Central memory CD8-positive, alpha-beta T cell (primary cell): ENCODE measurements at regions not wholly inside any gene's neighbourhood (a gene's known extent, or its start where the extent isn't known, plus 50 kb on each side); places are given as distances from the start of the nearest gene placed in this dataset.

Source experiments
- ATAC-seq: fragments of 150-1000 bp; cut with Tn5 transposase; replicated peaks from 2 replicates; pipeline ENCODE4 v1.10.0; 2022; ENCODE audit warnings: mild to moderate bottlenecking, moderate FRiP score, moderate number of reproducible peaks; ENCODE audit not compliant: poor library complexity, severe bottlenecking; ENCODE audit errors: extremely low read depth
- DNase-seq, 2 donors: peaks; one replicate each; pipeline ENCODE4 v3.0.0; 2021; ENCODE audit warnings: low spot score in 2 of 2
- H3K27ac Mint-ChIP-seq: one replicate; pipeline ENCODE4 v1.8.0; 2022; ENCODE audit warnings: low read depth, mild to moderate bottlenecking, moderate library complexity, mixed read lengths
- H3K27me3 Mint-ChIP-seq: one replicate; pipeline ENCODE4 v1.8.0; 2022; ENCODE audit warnings: mixed read lengths
- H3K36me3 Mint-ChIP-seq: one replicate; pipeline ENCODE4 v1.8.0; 2022; ENCODE audit warnings: mild to moderate bottlenecking, moderate library complexity, mixed read lengths; ENCODE audit not compliant: insufficient read depth
- H3K4me1 Mint-ChIP-seq: one replicate; pipeline ENCODE4 v1.8.0; 2022; ENCODE audit warnings: mixed read lengths
- H3K4me3 Mint-ChIP-seq: one replicate; pipeline ENCODE4 v1.8.0; 2022; ENCODE audit warnings: mild to moderate bottlenecking, moderate library complexity, mixed read lengths
- H3K9me3 Mint-ChIP-seq: one replicate; pipeline ENCODE4 v1.8.0; 2022; ENCODE audit warnings: mixed read lengths

- ATAC-seq (no peak), DNase-seq (no peak)
- H3K36me3 Mint-ChIP-seq: no peaks in the 10 kb centered on the region
- peaks cover 5% of the 10 kb centered on the region for H3K9me3 Mint-ChIP-seq
- H3K27ac Mint-ChIP-seq: no peak overlapping the region
- no peak overlapping the region for H3K4me3 Mint-ChIP-seq
- no peaks in the 10 kb centered on the region for H3K4me1 Mint-ChIP-seq
- H3K27me3 Mint-ChIP-seq: no peaks in the 10 kb centered on the region
These were observed 682.2 kb upstream of the TSPY4 start for GRCh38 chrY:8655017-8655416.

GRCh38 chrY:8656101-8656500, 681.2 kb upstream of the TSPY4 start:
- no peaks in the 10 kb centered on the region for H3K36me3 Mint-ChIP-seq
- no peak overlapping the region for H3K27ac Mint-ChIP-seq
- no peak overlapping the region for H3K4me3 Mint-ChIP-seq
- DNase-seq (no peak), ATAC-seq (no peak)
- no peaks in the 10 kb centered on the region for H3K27me3 Mint-ChIP-seq
- no peaks in the 10 kb centered on the region for H3K4me1 Mint-ChIP-seq
- H3K9me3 Mint-ChIP-seq: peaks cover 5% of the 10 kb centered on the region

GRCh38 chrY:8656515-8656914, 680.7 kb upstream of the TSPY4 start:
- no peaks in the 10 kb centered on the region for H3K27me3 Mint-ChIP-seq

GRCh38 chrY:8659721-8660120, 677.5 kb upstream of the TSPY4 start:
- DNase-seq (no peak), ATAC-seq (no peak)
- H3K9me3 Mint-ChIP-seq: no peaks in the 10 kb centered on the region
- H3K4me1 Mint-ChIP-seq: no peaks in the 10 kb centered on the region
- no peak overlapping the region for H3K27ac Mint-ChIP-seq
- H3K27me3 Mint-ChIP-seq: no peaks in the 10 kb centered on the region
- H3K4me3 Mint-ChIP-seq: no peak overlapping the region
- no peaks in the 10 kb centered on the region for H3K36me3 Mint-ChIP-seq

More at GRCh38 chrY:8656515-8656914, 680.7 kb upstream of the TSPY4 start:
- no peaks in the 10 kb centered on the region for H3K4me1 Mint-ChIP-seq
- H3K4me3 Mint-ChIP-seq: no peak overlapping the region
- no peaks in the 10 kb centered on the region for H3K36me3 Mint-ChIP-seq
- H3K27ac Mint-ChIP-seq: no peak overlapping the region
- H3K9me3 Mint-ChIP-seq: peaks cover 5% of the 10 kb centered on the region
- no peak for DNase-seq
- ATAC-seq: no peak

GRCh38 chrY:8673896-8674295, 663.4 kb upstream of the TSPY4 start:
- no peak for ATAC-seq
- Mint-ChIP-seq H3K27ac (no peak overlapping the region), H3K4me3 (no peak overlapping the region)

GRCh38 chrY:8677336-8677935, 659.8 kb upstream of the TSPY4 start:
- H3K4me3 Mint-ChIP-seq: no peak overlapping the region
- H3K9me3 Mint-ChIP-seq: peaks cover 5% of the 10 kb centered on the region
- no peak for DNase-seq
- H3K27me3 Mint-ChIP-seq: no peaks in the 10 kb centered on the region
- H3K4me1 Mint-ChIP-seq: no peaks in the 10 kb centered on the region
- ATAC-seq: no peak
- no peak overlapping the region for H3K27ac Mint-ChIP-seq
- no peaks in the 10 kb centered on the region for H3K36me3 Mint-ChIP-seq

More at GRCh38 chrY:8673896-8674295, 663.4 kb upstream of the TSPY4 start:
- no peaks in the 10 kb centered on the region for H3K36me3 Mint-ChIP-seq
- no peaks in the 10 kb centered on the region for H3K27me3 Mint-ChIP-seq
- DNase-seq: no peak
- H3K9me3 Mint-ChIP-seq: peaks cover 9% of the 10 kb centered on the region
- H3K4me1 Mint-ChIP-seq: no peaks in the 10 kb centered on the region

GRCh38 chrY:8687154-8687553, 650.1 kb upstream of the TSPY4 start:
- Mint-ChIP-seq H3K4me1 (no peaks in the 10 kb centered on the region), H3K9me3 (peaks cover 8% of the 10 kb centered on the region), H3K27me3 (no peaks in the 10 kb centered on the region)

GRCh38 chrY:8690901-8691685, 646.2 kb upstream of the TSPY4 start:
- Mint-ChIP-seq H3K4me3 (no peak overlapping the region), H3K36me3 (no peaks in the 10 kb centered on the region), H3K27me3 (no peaks in the 10 kb centered on the region), H3K4me1 (no peaks in the 10 kb centered on the region), H3K27ac (no peak overlapping the region), H3K9me3 (peaks cover 8% of the 10 kb centered on the region)
- ATAC-seq (no peak), DNase-seq (no peak)

More at GRCh38 chrY:8687154-8687553, 650.1 kb upstream of the TSPY4 start:
- H3K36me3 Mint-ChIP-seq: no peaks in the 10 kb centered on the region
- no peak overlapping the region for H3K27ac Mint-ChIP-seq
- H3K4me3 Mint-ChIP-seq: no peak overlapping the region
- DNase-seq (no peak), ATAC-seq (no peak)

- Mint-ChIP-seq H3K27me3 (no peaks in the 10 kb centered on the region), H3K4me3 (no peak overlapping the region), H3K36me3 (no peaks in the 10 kb centered on the region), H3K9me3 (no peaks in the 10 kb centered on the region), H3K4me1 (no peaks in the 10 kb centered on the region), H3K27ac (no peak overlapping the region)
- DNase-seq: no peak
- no peak for ATAC-seq
These were observed 638.7 kb upstream of the TSPY4 start for GRCh38 chrY:8698571-8698970.

- Mint-ChIP-seq H3K27ac (no peak overlapping the region), H3K36me3 (peaks cover 2% of the 10 kb centered on the region), H3K9me3 (no peaks in the 10 kb centered on the region), H3K27me3 (no peaks in the 10 kb centered on the region), H3K4me1 (no peaks in the 10 kb centered on the region), H3K4me3 (no peak overlapping the region)
- DNase-seq (no peak), ATAC-seq (no peak)
These were observed 631.5 kb upstream of the TSPY4 start for GRCh38 chrY:8705636-8706300.

GRCh38 chrY:8712296-8712695, 625.0 kb upstream of the TSPY4 start:
- H3K36me3 Mint-ChIP-seq: no peaks in the 10 kb centered on the region
- H3K9me3 Mint-ChIP-seq: peaks cover 5% of the 10 kb centered on the region
- H3K4me3 Mint-ChIP-seq: no peak overlapping the region
- no peaks in the 10 kb centered on the region for H3K4me1 Mint-ChIP-seq
- H3K27me3 Mint-ChIP-seq: no peaks in the 10 kb centered on the region
- ATAC-seq: no peak
- no peak overlapping the region for H3K27ac Mint-ChIP-seq
- no peak for DNase-seq

- no peak for DNase-seq
- Mint-ChIP-seq H3K27ac (no peak overlapping the region), H3K4me1 (no peaks in the 10 kb centered on the region), H3K27me3 (no peaks in the 10 kb centered on the region), H3K9me3 (peaks cover 5% of the 10 kb centered on the region), H3K36me3 (no peaks in the 10 kb centered on the region), H3K4me3 (no peak overlapping the region)
- ATAC-seq: no peak
These were observed 622.0 kb upstream of the TSPY4 start for GRCh38 chrY:8715226-8715625.

- H3K27me3 Mint-ChIP-seq: no peaks in the 10 kb centered on the region
- H3K4me3 Mint-ChIP-seq: no peak overlapping the region
- H3K9me3 Mint-ChIP-seq: no peaks in the 10 kb centered on the region
- DNase-seq: no peak
- no peaks in the 10 kb centered on the region for H3K36me3 Mint-ChIP-seq
- ATAC-seq: no peak
- H3K27ac Mint-ChIP-seq: no peak overlapping the region
- no peaks in the 10 kb centered on the region for H3K4me1 Mint-ChIP-seq
These were observed 610.6 kb upstream of the TSPY4 start for GRCh38 chrY:8726616-8727015.
